ENCODE measurements at regions not wholly inside any gene's neighbourhood (a gene's known extent, or its start where the extent isn't known, plus 50 kb on each side); places are given as distances from the start of the nearest gene placed in this dataset.

GRCh38 chr1:204760350-204760749 is 74.8 kb upstream of the LRRN2 start:
- peaks cover 5% of the 10 kb centered on the region; the same call in 1 of the 2 replicates for H3K9me3 ChIP-seq (ENCODE audit: insufficient read depth, low read length)
- H3K27me3 ChIP-seq (ENCODE audit: insufficient read depth, insufficient read length): peaks cover 2% of the 10 kb centered on the region
- H3K4me1 ChIP-seq (ENCODE audit: insufficient read depth, insufficient read length): peaks cover 11% of the 10 kb centered on the region
- no peak for DNase-seq (ENCODE audit: low read depth, low spot score)
- no peaks in the 10 kb centered on the region for H3K36me3 ChIP-seq (ENCODE audit: insufficient read depth, insufficient read length, low read length)
- H3K9ac ChIP-seq (ENCODE audit: insufficient read length, low read depth): no peak overlapping the region
- TF ChIP-seq ZNF274 (IDR thresholded peaks at IDR 0.05; ENCODE audit: low read depth, low read length) (no peak), SUZ12 (IDR thresholded peaks at IDR 0.05; ENCODE audit: extremely low read depth, insufficient read depth, insufficient read length) (no peak), YY1 (IDR thresholded peaks at IDR 0.05; ENCODE audit: insufficient read depth, insufficient read length) (no peak)
- H3K4me3 ChIP-seq (ENCODE audit: insufficient read length, low read depth): no peak overlapping the region

DNA sequence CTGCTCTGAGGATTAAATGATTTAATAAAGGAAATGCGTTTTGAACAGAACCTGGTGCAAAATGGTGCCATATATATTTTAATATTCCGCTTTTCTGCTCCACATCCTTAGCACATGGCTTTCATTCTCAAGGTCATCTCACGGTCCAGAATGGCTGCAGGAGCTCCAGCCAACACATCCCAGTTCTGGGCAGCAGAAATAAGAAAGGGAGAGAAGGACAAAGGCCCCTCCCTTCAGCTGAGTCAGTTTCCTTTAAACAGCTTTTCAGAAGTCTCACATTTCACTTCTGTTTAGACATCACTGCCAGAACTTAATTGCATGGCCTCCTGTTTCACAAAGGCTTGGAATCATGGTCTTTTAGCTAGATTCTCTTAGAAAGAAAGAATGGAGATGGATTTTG is 75.2 kb upstream of the LRRN2 start:
- Histone ChIP-seq H3K9ac (ENCODE audit: insufficient read length, low read depth) (no peak overlapping the region), H3K27me3 (ENCODE audit: insufficient read depth, insufficient read length) (peaks cover 2% of the 10 kb centered on the region), H3K4me3 (ENCODE audit: insufficient read length, low read depth) (no peak overlapping the region), H3K36me3 (ENCODE audit: insufficient read depth, insufficient read length, low read length) (no peaks in the 10 kb centered on the region), H3K4me1 (ENCODE audit: insufficient read depth, insufficient read length) (peaks cover 13% of the 10 kb centered on the region), H3K9me3 (ENCODE audit: insufficient read depth, low read length) (peaks cover 5% of the 10 kb centered on the region; the same call in 1 of the 2 replicates)
- no peak for TF ChIP-seq YY1 (IDR thresholded peaks at IDR 0.05; ENCODE audit: insufficient read depth, insufficient read length)
- no peak for TF ChIP-seq SUZ12 (IDR thresholded peaks at IDR 0.05; ENCODE audit: extremely low read depth, insufficient read depth, insufficient read length)
- TF ChIP-seq ZNF274 (IDR thresholded peaks at IDR 0.05; ENCODE audit: low read depth, low read length): no peak
- DNase-seq (ENCODE audit: low read depth, low spot score): no peak

DNA sequence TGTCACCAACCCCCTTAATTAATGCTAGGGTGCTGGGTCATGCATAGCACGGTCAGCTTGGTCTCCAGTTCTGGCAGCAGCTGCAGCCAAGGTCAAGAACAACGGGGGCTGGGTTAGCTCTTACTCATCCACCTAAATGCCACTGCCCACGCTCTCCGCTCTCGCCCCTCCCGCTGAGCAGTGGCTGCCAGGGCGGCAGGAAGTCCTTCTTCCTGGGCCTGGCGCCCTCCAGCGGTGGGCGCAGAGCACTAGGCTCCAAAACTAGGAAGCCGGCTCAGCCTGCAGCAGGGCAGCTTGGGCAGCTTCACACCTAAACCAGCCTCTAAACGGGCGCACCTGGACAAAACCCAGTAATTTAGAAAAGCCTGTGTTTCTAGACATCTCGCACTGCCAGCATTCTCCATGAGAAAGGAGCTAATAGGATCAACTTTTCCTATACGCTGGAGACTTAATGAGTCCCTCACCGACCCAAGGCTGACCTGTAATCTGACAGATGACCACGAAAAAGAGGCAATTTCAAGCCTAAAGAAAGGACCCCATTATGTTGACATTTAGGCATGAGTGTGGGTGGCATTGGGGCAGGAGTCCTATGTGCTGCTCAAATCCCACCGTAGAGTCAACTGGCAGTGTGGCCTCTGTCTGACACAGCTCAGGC is 78.4 kb upstream of the LRRN2 start:
- H3K9me3 ChIP-seq (ENCODE audit: insufficient read depth, low read length): peaks cover 5% of the 10 kb centered on the region; the same call in 1 of the 2 replicates
- H3K36me3 ChIP-seq (ENCODE audit: insufficient read depth, insufficient read length, low read length): no peaks in the 10 kb centered on the region
- peaks cover 8% of the 10 kb centered on the region for H3K27me3 ChIP-seq (ENCODE audit: insufficient read depth, insufficient read length)
- H3K4me3 ChIP-seq (ENCODE audit: insufficient read length, low read depth): no peak overlapping the region
- peak overlapping the region; percentile 57 for H3K9ac ChIP-seq (ENCODE audit: insufficient read length, low read depth)
- peak; percentile 85 for DNase-seq (ENCODE audit: low read depth, low spot score)
- TF ChIP-seq ZNF274 (IDR thresholded peaks at IDR 0.05; ENCODE audit: low read depth, low read length) (no peak), SUZ12 (IDR thresholded peaks at IDR 0.05; ENCODE audit: extremely low read depth, insufficient read depth, insufficient read length) (no peak), YY1 (IDR thresholded peaks at IDR 0.05; ENCODE audit: insufficient read depth, insufficient read length) (no peak)
- H3K4me1 ChIP-seq (ENCODE audit: insufficient read depth, insufficient read length): peaks cover 16% of the 10 kb centered on the region

- H3K36me3 ChIP-seq (ENCODE audit: insufficient read depth, insufficient read length, low read length): no peaks in the 10 kb centered on the region
- DNase-seq (ENCODE audit: low read depth, low spot score): no peak
- H3K9ac ChIP-seq (ENCODE audit: insufficient read length, low read depth): no peak overlapping the region
- peaks cover 10% of the 10 kb centered on the region for H3K27me3 ChIP-seq (ENCODE audit: insufficient read depth, insufficient read length)
- TF ChIP-seq ZNF274 (IDR thresholded peaks at IDR 0.05; ENCODE audit: low read depth, low read length): no peak
- TF ChIP-seq SUZ12 (IDR thresholded peaks at IDR 0.05; ENCODE audit: extremely low read depth, insufficient read depth, insufficient read length): no peak
- TF ChIP-seq YY1 (IDR thresholded peaks at IDR 0.05; ENCODE audit: insufficient read depth, insufficient read length): no peak
- peaks cover 10% of the 10 kb centered on the region; the same call in 1 of the 2 replicates for H3K9me3 ChIP-seq (ENCODE audit: insufficient read depth, low read length)
- no peak overlapping the region for H3K4me3 ChIP-seq (ENCODE audit: insufficient read length, low read depth)
- peaks cover 5% of the 10 kb centered on the region for H3K4me1 ChIP-seq (ENCODE audit: insufficient read depth, insufficient read length)
Measured at GRCh38 chr1:204769997-204770396, 84.5 kb upstream of the LRRN2 start.

DNA sequence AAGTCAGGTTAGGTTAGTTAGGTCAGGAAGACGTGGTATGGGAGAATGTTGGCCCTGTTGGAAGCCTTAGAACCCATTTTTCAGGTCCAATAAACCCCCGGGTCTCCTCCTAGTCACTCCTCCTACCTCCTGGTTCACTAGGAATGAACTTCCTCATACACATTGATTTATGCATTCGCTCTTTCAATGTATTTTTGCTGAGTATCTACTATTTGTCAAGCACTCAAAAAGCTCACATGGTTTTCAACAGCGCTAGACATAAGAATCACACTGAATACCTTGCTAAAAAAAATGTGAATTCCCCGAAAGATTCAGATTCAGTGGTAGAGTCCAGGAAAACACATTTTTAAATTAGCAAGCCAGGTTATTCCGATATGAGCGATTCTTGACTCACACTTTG is 85.8 kb upstream of the LRRN2 start:
- H3K4me3 ChIP-seq (ENCODE audit: insufficient read length, low read depth): no peak overlapping the region
- TF ChIP-seq YY1 (IDR thresholded peaks at IDR 0.05; ENCODE audit: insufficient read depth, insufficient read length) (no peak), ZNF274 (IDR thresholded peaks at IDR 0.05; ENCODE audit: low read depth, low read length) (no peak), SUZ12 (IDR thresholded peaks at IDR 0.05; ENCODE audit: extremely low read depth, insufficient read depth, insufficient read length) (no peak)
- peaks cover 10% of the 10 kb centered on the region for H3K27me3 ChIP-seq (ENCODE audit: insufficient read depth, insufficient read length)

GRCh38 chr1:204773246-204773645 is 87.7 kb upstream of the LRRN2 start:
- DNase-seq (ENCODE audit: low read depth, low spot score): no peak

More for the DNA sequence above, 85.8 kb upstream of the LRRN2 start:
- Histone ChIP-seq H3K36me3 (ENCODE audit: insufficient read depth, insufficient read length, low read length) (no peaks in the 10 kb centered on the region), H3K9me3 (ENCODE audit: insufficient read depth, low read length) (peaks cover 10% of the 10 kb centered on the region; the same call in 1 of the 2 replicates), H3K4me1 (ENCODE audit: insufficient read depth, insufficient read length) (no peaks in the 10 kb centered on the region), H3K9ac (ENCODE audit: insufficient read length, low read depth) (no peak overlapping the region)
- no peak for DNase-seq (ENCODE audit: low read depth, low spot score)

GRCh38 chr1:204775546-204775945 is 90.0 kb upstream of the LRRN2 start:
- no peak for DNase-seq (ENCODE audit: low read depth, low spot score)
- Histone ChIP-seq H3K9ac (ENCODE audit: insufficient read length, low read depth) (no peak overlapping the region), H3K36me3 (ENCODE audit: insufficient read depth, insufficient read length, low read length) (no peaks in the 10 kb centered on the region), H3K9me3 (ENCODE audit: insufficient read depth, low read length) (peaks cover 10% of the 10 kb centered on the region; the same call in 1 of the 2 replicates), H3K4me3 (ENCODE audit: insufficient read length, low read depth) (no peak overlapping the region), H3K27me3 (ENCODE audit: insufficient read depth, insufficient read length) (no peaks in the 10 kb centered on the region), H3K4me1 (ENCODE audit: insufficient read depth, insufficient read length) (no peaks in the 10 kb centered on the region)
- no peak for TF ChIP-seq YY1 (IDR thresholded peaks at IDR 0.05; ENCODE audit: insufficient read depth, insufficient read length)
- TF ChIP-seq ZNF274 (IDR thresholded peaks at IDR 0.05; ENCODE audit: low read depth, low read length): no peak
- no peak for TF ChIP-seq SUZ12 (IDR thresholded peaks at IDR 0.05; ENCODE audit: extremely low read depth, insufficient read depth, insufficient read length)

More at GRCh38 chr1:204773246-204773645, 87.7 kb upstream of the LRRN2 start:
- Histone ChIP-seq H3K27me3 (ENCODE audit: insufficient read depth, insufficient read length) (peaks cover 2% of the 10 kb centered on the region), H3K4me3 (ENCODE audit: insufficient read length, low read depth) (no peak overlapping the region), H3K9ac (ENCODE audit: insufficient read length, low read depth) (no peak overlapping the region), H3K9me3 (ENCODE audit: insufficient read depth, low read length) (peaks cover 10% of the 10 kb centered on the region; the same call in 1 of the 2 replicates), H3K4me1 (ENCODE audit: insufficient read depth, insufficient read length) (no peaks in the 10 kb centered on the region), H3K36me3 (ENCODE audit: insufficient read depth, insufficient read length, low read length) (no peaks in the 10 kb centered on the region)
- TF ChIP-seq ZNF274 (IDR thresholded peaks at IDR 0.05; ENCODE audit: low read depth, low read length) (no peak), SUZ12 (IDR thresholded peaks at IDR 0.05; ENCODE audit: extremely low read depth, insufficient read depth, insufficient read length) (no peak), YY1 (IDR thresholded peaks at IDR 0.05; ENCODE audit: insufficient read depth, insufficient read length) (no peak)
